ENCODE measurements at regions not wholly inside any gene's neighbourhood (a gene's known extent, or its start where the extent isn't known, plus 50 kb on each side); places are given as distances from the start of the nearest gene placed in this dataset.
"Not testable (repeated sequence)": the region's sequence is repeated elsewhere in the genome, so short reads cannot be mapped to it uniquely, and the experiment has no call there.

GRCh38 chr12:127830730-127831129 is 436.2 kb upstream of the TMEM132C start:
- no peak for DNase-seq (ENCODE audit: low read depth, low spot score)

- DNase-seq (ENCODE audit: low read depth, low spot score), result no peak
Measured at GRCh38 chr12:127832172-127832571, 434.8 kb upstream of the TMEM132C start.

GRCh38 chr12:127836802-127837201 is 430.2 kb upstream of the TMEM132C start:
- DNase-seq (ENCODE audit: low read depth, low spot score), result not testable (repeated sequence)

- DNase-seq (ENCODE audit: low read depth, low spot score), result no peak
Measured at GRCh38 chr12:127857661-127858060, 409.3 kb upstream of the TMEM132C start.

GRCh38 chr12:127860536-127860935 is 406.4 kb upstream of the TMEM132C start:
- no peak for DNase-seq (ENCODE audit: low read depth, low spot score)

- no peak for DNase-seq (ENCODE audit: low read depth, low spot score)
Measured at GRCh38 chr12:127861406-127861805, 405.6 kb upstream of the TMEM132C start.

- DNase-seq (ENCODE audit: low read depth, low spot score), result no peak
Measured at GRCh38 chr12:127873306-127873705, 393.7 kb upstream of the TMEM132C start.

- no peak for DNase-seq (ENCODE audit: low read depth, low spot score)
Measured at GRCh38 chr12:127881371-127882140, 385.4 kb upstream of the TMEM132C start.

GRCh38 chr12:127883013-127883412 is 384.0 kb upstream of the TMEM132C start:
- DNase-seq (ENCODE audit: low read depth, low spot score), result no peak

GRCh38 chr12:127885954-127886750 is 380.8 kb upstream of the TMEM132C start:
- no peak for DNase-seq (ENCODE audit: low read depth, low spot score)

GRCh38 chr12:127886827-127887226 is 380.1 kb upstream of the TMEM132C start:
- DNase-seq (ENCODE audit: low read depth, low spot score), result no peak

GRCh38 chr12:127888943-127889719 is 377.8 kb upstream of the TMEM132C start:
- no peak for DNase-seq (ENCODE audit: low read depth, low spot score)

GRCh38 chr12:127893895-127894609 is 372.9 kb upstream of the TMEM132C start:
- DNase-seq (ENCODE audit: low read depth, low spot score), result no peak

GRCh38 chr12:127896661-127897060 is 370.3 kb upstream of the TMEM132C start:
- no peak for DNase-seq (ENCODE audit: low read depth, low spot score)

- DNase-seq (ENCODE audit: low read depth, low spot score), result no peak
Measured at GRCh38 chr12:127898616-127899015, 368.4 kb upstream of the TMEM132C start.

GRCh38 chr12:127899971-127900370 is 367.0 kb upstream of the TMEM132C start:
- no peak for DNase-seq (ENCODE audit: low read depth, low spot score)

- DNase-seq (ENCODE audit: low read depth, low spot score), result no peak
Measured at GRCh38 chr12:127900386-127900785, 366.6 kb upstream of the TMEM132C start.

GRCh38 chr12:127903146-127903545 is 363.8 kb upstream of the TMEM132C start:
- no peak for DNase-seq (ENCODE audit: low read depth, low spot score)

- DNase-seq (ENCODE audit: low read depth, low spot score), result no peak
Measured at GRCh38 chr12:127909041-127909440, 357.9 kb upstream of the TMEM132C start.

- DNase-seq (ENCODE audit: low read depth, low spot score), result no peak
Measured at GRCh38 chr12:127911291-127911690, 355.7 kb upstream of the TMEM132C start.

- DNase-seq (ENCODE audit: low read depth, low spot score), result no peak
Measured at GRCh38 chr12:127912035-127912665, 354.8 kb upstream of the TMEM132C start.
